Activated naive CD4-positive, alpha-beta T cell treated with anti-CD3 and anti-CD28 coated beads, Interleukin-2, amount 50 U/mL, for 72 hours (primary cell): ENCODE measurements at regions not wholly inside any gene's neighbourhood (a gene's known extent, or its start where the extent isn't known, plus 50 kb on each side); places are given as distances from the start of the nearest gene placed in this dataset.

Experiments used
- ATAC-seq, 2 donors: fragments of 150-1000 bp; cut with Tn5 transposase; 2 replicates each; pipeline ENCODE4 v1.10.0; 2021; ENCODE audit warnings: mild to moderate bottlenecking in 2 of 2, moderate library complexity in 2 of 2
- DNase-seq, 2 donors: peaks; one replicate each; pipeline ENCODE4 v3.0.0; 2021 to 2022; ENCODE audit warnings: low spot score in 2 of 2
- H3K27ac Mint-ChIP-seq, 2 donors: one replicate each; pipeline ENCODE4 v1.8.0; 2022; ENCODE audit warnings: mild to moderate bottlenecking in 2 of 2, mixed read lengths in 2 of 2
- H3K36me3 Mint-ChIP-seq, 2 donors: one replicate each; pipeline ENCODE4 v1.8.0; 2022; ENCODE audit warnings: mixed read lengths in 2 of 2
- H3K9me3 Mint-ChIP-seq, 2 donors: one replicate each; pipeline ENCODE4 v1.8.0; 2022; ENCODE audit warnings: mixed read lengths in 2 of 2

- no peak for ATAC-seq
- peaks cover 16% of the 10 kb centered on the region in 2 donors for H3K9me3 Mint-ChIP-seq
- H3K36me3 Mint-ChIP-seq: peaks cover 5 to 10% of the 10 kb centered on the region in 2 donors
- DNase-seq: no peak
- H3K27ac Mint-ChIP-seq: no peak overlapping the region
Measured at GRCh38 chr2:52732849-52733395, 1034.7 kb upstream of the CHAC2 start.

DNA sequence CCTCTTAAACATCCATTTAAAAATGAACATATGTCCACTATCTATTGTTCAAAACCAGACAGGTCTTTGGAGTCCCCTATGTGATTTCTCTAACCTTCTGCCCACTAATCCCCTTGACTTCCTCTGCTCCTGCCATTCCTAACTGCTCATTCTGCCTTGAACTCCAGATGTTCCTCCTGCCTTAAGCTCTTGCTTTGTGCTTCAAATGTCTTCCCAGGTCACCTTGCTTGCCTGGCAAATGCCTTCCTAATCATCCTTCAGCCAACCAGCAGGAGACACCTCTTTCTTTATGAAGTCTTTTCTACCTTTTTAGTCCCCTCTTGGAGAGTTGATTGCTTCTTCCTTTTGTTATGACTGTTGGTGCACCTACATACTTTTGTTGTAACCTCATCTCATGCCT, 1043.0 kb upstream of the CHAC2 start:
- DNase-seq (no peak), ATAC-seq (no peak)
- H3K27ac Mint-ChIP-seq: no peak overlapping the region
- peaks cover 5 to 10% of the 10 kb centered on the region in 2 donors for H3K36me3 Mint-ChIP-seq
- H3K9me3 Mint-ChIP-seq: peaks cover 23 to 38% of the 10 kb centered on the region in 2 donors

DNA sequence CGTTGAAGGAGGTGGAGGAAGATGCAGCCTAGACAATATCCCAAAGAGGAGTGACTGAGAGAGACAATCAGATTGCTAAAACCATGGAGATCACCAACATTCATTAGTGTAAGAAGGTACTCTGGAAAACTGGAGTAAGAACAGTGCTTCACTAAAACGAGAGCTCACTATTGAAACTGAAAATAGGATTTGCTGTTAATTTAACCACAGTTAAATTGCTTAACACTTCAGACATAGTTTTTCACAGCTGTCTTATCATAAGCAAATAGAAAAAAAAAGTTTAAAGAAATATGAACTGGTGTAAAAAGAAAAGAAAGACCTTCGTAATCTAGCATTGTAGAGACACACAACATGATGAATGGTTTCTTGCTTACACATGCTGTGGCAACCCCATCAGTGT, 1049.8 kb upstream of the CHAC2 start:
- no peaks in the 10 kb centered on the region for H3K36me3 Mint-ChIP-seq
- ATAC-seq (no peak), DNase-seq (no peak)
- H3K27ac Mint-ChIP-seq: no peak overlapping the region
- H3K9me3 Mint-ChIP-seq: peaks cover 10 to 23% of the 10 kb centered on the region in 2 donors

- ATAC-seq (no peak), DNase-seq (no peak)
- no peak overlapping the region for H3K27ac Mint-ChIP-seq
- H3K36me3 Mint-ChIP-seq: no peaks in the 10 kb centered on the region
- peaks cover 8 to 11% of the 10 kb centered on the region in 2 donors for H3K9me3 Mint-ChIP-seq
Measured at GRCh38 chr2:52710810-52711618, 1056.6 kb upstream of the CHAC2 start.

- Mint-ChIP-seq H3K9me3 (peaks cover 6 to 7% of the 10 kb centered on the region in 2 donors), H3K27ac (no peak overlapping the region), H3K36me3 (no peaks in the 10 kb centered on the region)
- ATAC-seq (no peak), DNase-seq (no peak)
Measured at GRCh38 chr2:52704251-52704650, 1063.4 kb upstream of the CHAC2 start.

DNA sequence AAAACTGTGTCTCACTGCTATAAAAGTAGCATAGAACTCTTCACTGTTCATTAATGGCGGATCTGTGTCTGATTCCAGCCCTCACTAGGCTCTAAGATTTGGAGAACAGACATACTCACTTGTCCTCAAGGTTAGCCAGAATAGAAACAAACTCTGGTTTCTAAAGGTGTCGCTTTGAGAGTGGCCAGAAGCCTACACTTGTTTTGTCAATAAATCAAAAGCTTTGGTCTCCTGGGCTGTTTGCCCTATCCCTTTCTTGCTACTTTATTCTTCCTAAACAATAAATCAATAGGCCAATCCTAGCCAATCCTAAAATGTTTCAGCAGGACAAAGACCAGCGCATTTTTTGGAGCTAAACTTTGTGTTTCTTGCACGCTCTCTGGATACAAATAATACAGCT, 1064.6 kb upstream of the CHAC2 start:
- Mint-ChIP-seq H3K36me3 (no peaks in the 10 kb centered on the region), H3K27ac (no peak overlapping the region), H3K9me3 (peaks cover 6 to 12% of the 10 kb centered on the region in 2 donors)
- ATAC-seq (no peak), DNase-seq (no peak)

DNA sequence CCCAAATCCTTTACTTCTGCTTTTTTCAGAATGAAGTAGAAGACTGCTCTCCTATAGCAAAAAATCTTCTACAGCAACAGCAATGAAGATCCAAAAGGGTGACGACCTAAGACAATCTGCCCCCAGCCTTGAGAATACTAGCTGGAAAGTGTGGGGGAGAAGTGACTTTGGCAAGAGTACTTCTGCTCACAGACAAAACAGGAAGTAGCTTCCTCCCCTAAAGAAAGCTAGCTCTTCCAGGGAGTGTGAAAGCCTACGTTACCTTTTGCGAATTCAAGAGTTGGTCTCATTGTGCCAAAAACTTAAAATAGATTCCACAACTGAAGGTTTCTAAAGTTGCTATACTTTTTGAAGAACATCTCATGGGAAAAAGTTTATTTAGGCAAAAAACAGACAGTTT, 1069.2 kb upstream of the CHAC2 start:
- DNase-seq (no peak), ATAC-seq (no peak)
- Mint-ChIP-seq H3K9me3 (peaks cover 4 to 5% of the 10 kb centered on the region in 2 donors), H3K27ac (no peak overlapping the region), H3K36me3 (no peaks in the 10 kb centered on the region)

DNA sequence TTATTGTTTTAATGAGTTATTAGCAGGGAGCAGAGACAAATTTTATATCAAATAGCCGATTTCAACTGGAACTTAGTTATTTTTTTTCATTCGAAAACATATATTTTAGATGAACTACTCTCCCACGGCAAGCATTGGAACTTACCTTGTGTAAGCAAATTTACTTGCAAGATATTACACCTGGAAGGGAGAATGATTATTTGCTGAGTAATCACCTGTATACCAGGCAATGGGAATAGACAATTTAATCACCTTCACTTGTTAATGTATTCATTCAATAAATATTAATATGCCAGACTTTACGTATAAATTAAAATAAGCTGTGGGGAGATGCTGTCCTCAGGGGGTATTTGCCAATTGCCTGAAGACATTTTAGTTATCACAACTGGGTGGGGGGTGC, 1069.9 kb upstream of the CHAC2 start:
- no peak overlapping the region for H3K27ac Mint-ChIP-seq
- H3K9me3 Mint-ChIP-seq: peaks cover 4 to 9% of the 10 kb centered on the region in 2 donors
- no peak for DNase-seq
- H3K36me3 Mint-ChIP-seq: no peaks in the 10 kb centered on the region
- no peak for ATAC-seq

GRCh38 chr2:52695731-52696130, 1071.9 kb upstream of the CHAC2 start:
- no peaks in the 10 kb centered on the region for H3K36me3 Mint-ChIP-seq
- H3K9me3 Mint-ChIP-seq: peaks cover 4 to 9% of the 10 kb centered on the region in 2 donors
- no peak for DNase-seq
- H3K27ac Mint-ChIP-seq: no peak overlapping the region
- ATAC-seq: no peak

DNA sequence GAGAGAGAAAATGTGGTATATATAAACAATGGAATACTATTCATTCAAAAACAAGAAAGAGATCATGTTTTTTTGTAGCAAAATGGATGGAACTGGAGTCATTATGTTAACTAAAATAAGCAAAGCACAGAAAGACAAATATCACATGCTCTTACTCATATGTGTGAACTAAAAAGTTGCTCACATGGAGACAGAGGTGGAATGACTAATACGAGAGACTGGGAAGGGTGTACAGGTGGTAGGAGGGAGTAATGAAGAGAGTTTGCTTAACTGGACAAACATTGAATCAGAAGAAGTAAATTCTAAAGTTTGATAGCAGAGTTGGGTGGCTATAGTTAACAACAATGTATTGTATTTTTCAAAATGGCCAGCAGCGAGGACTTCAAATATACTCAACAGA, 1080.7 kb upstream of the CHAC2 start:
- DNase-seq (no peak), ATAC-seq (no peak)
- peaks cover under 1 to 7% of the 10 kb centered on the region in 2 donors for H3K36me3 Mint-ChIP-seq
- no peak overlapping the region for H3K27ac Mint-ChIP-seq
- peaks cover 21 to 23% of the 10 kb centered on the region in 2 donors for H3K9me3 Mint-ChIP-seq

- DNase-seq (no peak), ATAC-seq (no peak)
- no peak overlapping the region for H3K27ac Mint-ChIP-seq
- H3K36me3 Mint-ChIP-seq: peaks cover 0 to 5% of the 10 kb centered on the region in 2 donors
- peaks cover 5 to 14% of the 10 kb centered on the region in 2 donors for H3K9me3 Mint-ChIP-seq
Measured at GRCh38 chr2:52676056-52676455, 1091.5 kb upstream of the CHAC2 start.

DNA sequence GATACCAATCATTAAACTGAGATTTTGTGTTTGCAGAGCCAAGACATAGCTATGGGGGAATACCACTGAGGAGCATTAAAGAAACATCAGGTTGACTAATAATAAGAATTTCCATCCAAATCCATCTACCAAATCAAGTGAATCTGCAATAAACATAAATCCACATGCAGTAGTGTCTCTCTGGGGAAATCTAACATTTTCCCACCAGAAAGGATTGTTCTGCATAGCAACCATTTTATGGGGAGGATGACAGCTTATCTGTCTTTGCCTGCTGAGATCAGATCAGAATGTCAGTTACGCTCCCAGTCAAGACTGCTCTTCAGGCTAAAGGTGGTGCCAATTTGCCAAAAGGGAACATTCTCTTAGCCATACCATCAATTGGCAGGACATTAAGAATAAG, 1098.9 kb upstream of the CHAC2 start:
- Mint-ChIP-seq H3K9me3 (peaks cover 6 to 20% of the 10 kb centered on the region in 2 donors), H3K36me3 (no peaks in the 10 kb centered on the region), H3K27ac (no peak overlapping the region)
- DNase-seq (no peak), ATAC-seq (no peak)

- DNase-seq (no peak), ATAC-seq (no peak)
- Mint-ChIP-seq H3K9me3 (peaks cover 7 to 14% of the 10 kb centered on the region in 2 donors), H3K36me3 (peaks cover 0 to 6% of the 10 kb centered on the region in 2 donors), H3K27ac (no peak overlapping the region)
Measured at GRCh38 chr2:52659546-52659945, 1108.1 kb upstream of the CHAC2 start.

GRCh38 chr2:52658598-52658997, 1109.0 kb upstream of the CHAC2 start:
- Mint-ChIP-seq H3K27ac (no peak overlapping the region), H3K36me3 (peaks cover 0 to 6% of the 10 kb centered on the region in 2 donors), H3K9me3 (peaks cover 7 to 20% of the 10 kb centered on the region in 2 donors)
- ATAC-seq (no peak), DNase-seq (no peak)

DNA sequence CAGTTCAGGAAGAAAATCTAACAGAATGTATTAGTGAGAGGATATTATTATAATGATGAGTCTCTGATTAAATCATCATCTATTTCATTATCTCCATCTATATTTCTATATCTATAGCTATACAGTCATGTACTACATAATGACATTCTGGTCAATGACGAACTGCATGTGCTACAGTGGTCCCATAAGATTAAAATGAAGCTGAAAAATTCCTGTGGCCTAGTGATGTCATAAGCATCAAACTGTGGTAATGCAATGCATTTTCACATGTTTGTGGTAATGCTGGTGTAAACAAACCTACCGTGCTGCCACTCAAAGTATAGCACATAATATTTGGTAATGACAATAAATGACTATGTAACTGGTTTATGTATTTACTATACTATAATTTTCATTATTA, 1127.9 kb upstream of the CHAC2 start:
- Mint-ChIP-seq H3K36me3 (no peaks in the 10 kb centered on the region), H3K9me3 (peaks cover 14 to 19% of the 10 kb centered on the region in 2 donors), H3K27ac (no peak overlapping the region)
- DNase-seq (no peak), ATAC-seq (no peak)

GRCh38 chr2:52632543-52632942, 1135.1 kb upstream of the CHAC2 start:
- H3K36me3 Mint-ChIP-seq: peaks cover 5 to 10% of the 10 kb centered on the region in 2 donors
- no peak for DNase-seq
- no peak overlapping the region for H3K27ac Mint-ChIP-seq
- H3K9me3 Mint-ChIP-seq: peaks cover 12 to 14% of the 10 kb centered on the region in 2 donors
- ATAC-seq: no peak

DNA sequence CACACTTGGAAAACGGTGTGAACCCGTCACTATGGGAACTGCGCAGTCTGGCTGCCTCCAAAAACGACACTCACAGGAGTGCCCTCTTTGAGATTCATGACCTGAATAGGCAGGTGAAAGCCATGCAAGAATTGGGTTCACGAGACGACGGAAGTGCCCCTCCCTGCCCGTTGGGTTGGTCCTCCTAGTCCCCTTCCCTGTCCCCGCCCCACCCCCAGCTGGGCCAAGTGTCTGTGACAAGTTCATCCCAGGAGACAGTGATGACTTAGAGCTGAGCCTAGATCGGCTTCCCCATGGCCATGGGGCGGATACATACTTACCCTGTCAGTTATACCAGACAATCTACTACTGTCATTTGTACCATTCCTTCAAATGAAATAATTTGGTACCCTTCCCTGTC, 1137.7 kb upstream of the CHAC2 start:
- ATAC-seq (no peak), DNase-seq (no peak)
- H3K36me3 Mint-ChIP-seq: peaks cover 5 to 10% of the 10 kb centered on the region in 2 donors
- no peak overlapping the region for H3K27ac Mint-ChIP-seq
- peaks cover 8 to 9% of the 10 kb centered on the region in 2 donors for H3K9me3 Mint-ChIP-seq

- Mint-ChIP-seq H3K27ac (no peak overlapping the region), H3K9me3 (peaks cover 8 to 9% of the 10 kb centered on the region in 2 donors), H3K36me3 (peaks cover 5 to 10% of the 10 kb centered on the region in 2 donors)
- no peak for ATAC-seq
- no peak for DNase-seq
Measured at GRCh38 chr2:52629531-52629930, 1138.1 kb upstream of the CHAC2 start.
